Esophagus squamous epithelium (tissue), 5 donors: ENCODE measurements at regions not wholly inside any gene's neighbourhood (a gene's known extent, or its start where the extent isn't known, plus 50 kb on each side); places are given as distances from the start of the nearest gene placed in this dataset.

Experiments used
- DNase-seq: peaks from one replicate; lab custom pipeline; 2025; lab: John Stamatoyannopoulos, UW
- H3K27ac ChIP-seq, 4 donors: fragments of 200-600 bp; sonication (generic); one replicate each; pipeline ENCODE4 v1.5.1; 2016 to 2019; ENCODE audit warnings: mild to moderate bottlenecking in 1 of 4
- H3K27me3 ChIP-seq, 4 donors: fragments of 200-600 bp; sonication (generic); 1 replicate in 3 of 4; 2 replicates in 1 of 4; pipeline versions ENCODE4 v1.5.1 to v1.6.0; 2017 to 2021; ENCODE audit warnings: antibody characterized with exemption in 1 of 4
- H3K36me3 ChIP-seq, 3 donors: fragments of 200-600 bp; sonication (generic); one replicate each; pipeline ENCODE4 v1.5.1; 2016 to 2019
- H3K4me1 ChIP-seq, 3 donors: fragments of 200-600 bp; sonication (generic); one replicate each; pipeline ENCODE4 v1.5.1; 2017 to 2019
- H3K4me3 ChIP-seq, 4 donors: fragments of 200-600 bp; sonication (generic); 1 replicate in 3 of 4; 2 replicates in 1 of 4; pipeline ENCODE4 v1.5.1; 2016 to 2019; ENCODE audit warnings: mild to moderate bottlenecking in 2 of 4, moderate library complexity in 1 of 4
- H3K9me3 ChIP-seq, 3 donors: fragments of 200-600 bp; sonication (generic); one replicate each; pipeline ENCODE4 v1.5.1; 2016 to 2019
- CTCF ChIP-seq, 6 experiments: fragments of 450-650 bp in 4 of 6; fragments of 200-600 bp in 2 of 6; sonication (generic) in 2 of 6; IDR thresholded peaks; one replicate each; pipeline ENCODE4 v1.5.1; 2016 to 2019; ENCODE audit warnings: antibody characterized with exemption in 6 of 6, mild to moderate bottlenecking in 4 of 6, moderate library complexity in 4 of 6
- POLR2A ChIP-seq, 4 donors: fragments of 450-650 bp; IDR thresholded peaks; one replicate each; pipeline ENCODE4 v1.6.1; 2017; ENCODE audit warnings: antibody characterized with exemption in 4 of 4, mild to moderate bottlenecking in 4 of 4, moderate library complexity in 3 of 4
- WGBS, 2 donors: methylation state at CpG; one replicate each; pipeline ENCODE4 v1.1.5; 2018; 5-methylcytosine and 5-hydroxymethylcytosine counted together
- intact Hi-C: fragments of 100-400 bp; cut with DNase I; formaldehyde crosslinking; loops from one replicate; pipeline ENCODE4 v1.15.0; 2022
- donor health status: DM: yes; HTN: yes; CAD: no.

GRCh38 chr20:7220755-7221154 is 453.3 kb downstream of the BMP2 start:
- Histone ChIP-seq H3K4me3 (no peak overlapping the region), H3K9me3 (peaks cover 0 to 3% (median 0%) of the 10 kb centered on the region in 3 donors), H3K36me3 (no peaks in the 10 kb centered on the region), H3K27ac (no peak overlapping the region), H3K4me1 (no peaks in the 10 kb centered on the region), H3K27me3 (no peaks in the 10 kb centered on the region)
- TF ChIP-seq CTCF (IDR thresholded peaks at IDR 0.05) = no peak
- no peak for TF ChIP-seq POLR2A (IDR thresholded peaks at IDR 0.05)
- intact Hi-C loops = no loop called here
- 65 to 70% methylated on average over 1 of the region's 1 CpG for WGBS, 2 donors
- DNase-seq = no peak

- 57 to 77% methylated on average over 2 of the region's 2 CpGs for WGBS, 2 donors
- intact Hi-C loops = no loop called here
- no peak for DNase-seq
- Histone ChIP-seq H3K27me3 (no peaks in the 10 kb centered on the region), H3K36me3 (no peaks in the 10 kb centered on the region), H3K27ac (no peak overlapping the region), H3K9me3 (peaks cover 0 to 5% (median 0%) of the 10 kb centered on the region in 3 donors), H3K4me3 (no peak overlapping the region), H3K4me1 (no peaks in the 10 kb centered on the region)
- TF ChIP-seq POLR2A (IDR thresholded peaks at IDR 0.05) (no peak), CTCF (IDR thresholded peaks at IDR 0.05) (no peak)
Measured at GRCh38 chr20:7226156-7226555, 458.7 kb downstream of the BMP2 start.

- H3K27ac ChIP-seq = no peak overlapping the region
- no peak for DNase-seq
Measured at GRCh38 chr20:7231303-7231702, 463.8 kb downstream of the BMP2 start.

DNA sequence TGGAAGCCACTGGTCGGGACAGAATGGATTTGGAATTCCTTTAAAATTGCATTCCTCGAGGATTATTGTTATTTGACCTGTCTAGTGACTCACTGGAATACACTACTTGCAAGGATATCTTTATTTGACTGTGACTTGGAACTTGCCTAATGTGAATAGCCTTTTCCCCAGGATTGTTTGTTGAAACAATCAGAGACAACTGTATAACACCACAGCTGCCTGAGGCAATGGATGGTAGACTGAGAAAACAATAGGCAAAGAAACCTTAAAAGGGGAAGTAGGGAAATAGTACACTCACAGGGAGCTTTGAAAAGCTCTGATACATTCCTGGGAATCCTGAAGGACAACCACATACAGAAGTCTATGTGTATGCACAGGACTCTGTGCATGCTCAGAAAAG is 465.3 kb downstream of the BMP2 start:
- no peak overlapping the region for H3K4me3 ChIP-seq
- no peak for DNase-seq
- peaks cover 0 to 8% (median 0%) of the 10 kb centered on the region in 3 donors for H3K9me3 ChIP-seq
- H3K27me3 ChIP-seq = no peaks in the 10 kb centered on the region
- TF ChIP-seq POLR2A (IDR thresholded peaks at IDR 0.05) = no peak
- TF ChIP-seq CTCF (IDR thresholded peaks at IDR 0.05) = no peak
- WGBS, 2 donors = 46 to 50% methylated on average over 2 of the region's 2 CpGs
- H3K36me3 ChIP-seq = no peaks in the 10 kb centered on the region
- H3K4me1 ChIP-seq = no peaks in the 10 kb centered on the region
- intact Hi-C loops = no loop called here
- H3K27ac ChIP-seq = no peak overlapping the region

More at GRCh38 chr20:7231303-7231702, 463.8 kb downstream of the BMP2 start:
- Histone ChIP-seq H3K27me3 (no peaks in the 10 kb centered on the region), H3K4me3 (no peak overlapping the region), H3K9me3 (peaks cover 0 to 8% (median 0%) of the 10 kb centered on the region in 3 donors), H3K36me3 (no peaks in the 10 kb centered on the region), H3K4me1 (no peaks in the 10 kb centered on the region)
- intact Hi-C loops = no loop called here
- no peak for TF ChIP-seq CTCF (IDR thresholded peaks at IDR 0.05)
- TF ChIP-seq POLR2A (IDR thresholded peaks at IDR 0.05) = no peak

DNA sequence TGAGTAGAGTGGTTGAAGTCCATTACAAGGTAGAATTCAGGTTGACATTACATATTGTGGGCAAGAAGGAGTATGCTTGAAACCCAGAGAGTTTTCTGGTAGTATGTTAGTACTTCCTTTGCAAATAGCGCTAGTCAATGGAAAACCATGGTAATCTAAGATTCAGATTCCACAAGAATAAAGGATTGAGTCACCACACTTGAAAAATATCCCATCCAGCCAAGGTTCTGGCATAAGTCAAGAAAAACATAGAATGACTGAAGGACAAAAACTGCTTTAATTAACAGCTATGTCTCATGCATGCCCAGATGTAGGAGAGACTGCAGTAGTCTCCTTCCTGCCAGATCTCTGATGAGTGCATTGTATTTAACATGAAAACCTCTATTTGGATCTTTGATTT is 469.8 kb downstream of the BMP2 start:
- Histone ChIP-seq H3K4me1 (no peaks in the 10 kb centered on the region), H3K9me3 (peaks cover 0 to 8% (median 0%) of the 10 kb centered on the region in 3 donors), H3K36me3 (no peaks in the 10 kb centered on the region), H3K4me3 (no peak overlapping the region), H3K27me3 (no peaks in the 10 kb centered on the region), H3K27ac (no peak overlapping the region)
- WGBS, 2 donors = 58 to 82% methylated on average over 1 of the region's 1 CpG
- no peak for DNase-seq
- TF ChIP-seq CTCF (IDR thresholded peaks at IDR 0.05) (no peak), POLR2A (IDR thresholded peaks at IDR 0.05) (no peak)
- intact Hi-C loops = no loop called here
